Ishikawa (cell line): ENCODE measurements at regions not wholly inside any gene's neighbourhood (a gene's known extent, or its start where the extent isn't known, plus 50 kb on each side); places are given as distances from the start of the nearest gene placed in this dataset.

Experiments
- TAF1 ChIP-seq: IDR thresholded peaks from 2 replicates; pipeline ENCODE4 v1.6.1; 2012; ENCODE audit warnings: low read depth, mild to moderate bottlenecking
- TEAD4 ChIP-seq: IDR thresholded peaks from 2 replicates; pipeline ENCODE4 v1.6.1; 2012
- TF ChIP-seq, protein P1 (sequence below): IDR thresholded peaks from 2 replicates; pipeline ENCODE4 v1.6.1; 2012

GRCh38 chrX:40182095-40182494 is 84.3 kb upstream of the BCOR start:
- TF ChIP-seq TEAD4 (no peak), TAF1 (no peak)
- TF ChIP-seq, protein P1, sequence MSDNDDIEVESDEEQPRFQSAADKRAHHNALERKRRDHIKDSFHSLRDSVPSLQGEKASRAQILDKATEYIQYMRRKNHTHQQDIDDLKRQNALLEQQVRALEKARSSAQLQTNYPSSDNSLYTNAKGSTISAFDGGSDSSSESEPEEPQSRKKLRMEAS, result no peak
